ENCODE measurements at regions not wholly inside any gene's neighbourhood (a gene's known extent, or its start where the extent isn't known, plus 50 kb on each side); places are given as distances from the start of the nearest gene placed in this dataset.

- FAIRE-seq (no peak), DNase-seq (ENCODE audit: low spot score) (no peak)
Observed at GRCh38 chr3:106209482-106209881, 340.7 kb upstream of the CBLB start.

DNA sequence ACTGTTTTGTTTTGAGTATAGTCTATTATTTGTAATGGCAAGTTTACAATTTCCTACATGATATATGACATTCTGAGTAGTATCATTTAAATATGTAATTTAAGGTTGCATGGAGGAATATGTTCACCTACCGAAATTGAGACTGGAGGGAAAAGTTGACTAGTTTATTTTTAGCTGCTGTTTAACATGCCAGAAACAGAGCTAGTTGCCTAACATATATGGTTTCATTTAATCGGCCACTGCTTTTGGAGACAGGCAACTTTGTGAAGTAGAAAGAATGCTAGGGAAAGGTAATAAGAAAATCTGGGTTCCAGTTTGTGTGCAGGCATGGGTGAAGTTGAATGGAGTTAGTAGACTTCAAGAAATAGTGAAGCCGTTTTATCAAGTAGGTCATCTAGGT lies 342.1 kb upstream of the CBLB start:
- FAIRE-seq = no peak
- DNase-seq (ENCODE audit: low spot score) = no peak

DNA sequence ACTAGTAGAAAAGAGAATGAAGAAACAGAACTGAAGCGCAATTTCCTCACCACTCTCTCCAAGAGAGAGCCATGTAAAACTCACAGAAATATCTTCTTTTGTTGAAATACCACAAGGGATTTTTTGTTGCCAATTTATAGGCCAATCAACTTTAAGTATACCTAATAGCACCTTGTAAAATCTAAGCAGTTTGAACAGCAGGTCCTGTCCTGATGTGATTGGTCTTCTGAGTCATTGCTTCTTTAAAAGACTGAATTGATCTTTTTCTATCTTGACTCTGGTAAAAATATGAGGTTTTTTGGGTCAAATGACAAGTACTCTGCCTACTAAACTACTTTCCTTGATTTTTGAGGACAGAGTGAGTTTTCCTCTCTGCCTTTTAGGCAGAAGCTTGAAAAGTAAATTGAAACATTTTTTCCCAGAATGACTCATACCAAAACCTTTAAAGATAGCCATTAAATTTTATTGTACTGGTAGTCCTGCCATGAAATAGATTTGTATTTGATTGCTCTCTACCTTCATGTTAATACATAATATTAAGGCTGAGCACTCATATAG lies 343.9 kb upstream of the CBLB start:
- no peak for FAIRE-seq
- no peak for DNase-seq (ENCODE audit: low spot score)

GRCh38 chr3:106213954-106214353 lies 345.1 kb upstream of the CBLB start:
- DNase-seq (ENCODE audit: low spot score) (no peak), FAIRE-seq (no peak)

DNA sequence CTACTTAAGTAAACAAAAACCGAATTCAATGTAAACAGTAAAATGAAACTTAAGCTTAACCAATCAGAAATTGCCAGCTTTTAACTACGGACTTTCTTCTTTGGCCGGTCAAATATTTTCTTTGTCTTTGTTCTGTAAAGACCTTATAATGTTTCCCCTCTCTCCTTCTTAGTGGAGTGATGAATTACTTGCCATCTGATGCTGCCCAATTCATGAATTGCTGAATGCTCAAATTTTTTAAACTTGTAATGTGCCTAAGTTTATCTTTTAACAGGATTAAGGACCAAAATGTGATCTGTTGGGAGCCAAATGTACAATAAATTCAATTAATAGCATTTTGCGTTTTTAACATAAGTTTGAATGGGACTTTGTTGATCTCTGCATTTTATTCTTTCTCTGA lies 345.8 kb upstream of the CBLB start:
- FAIRE-seq (no peak), DNase-seq (ENCODE audit: low spot score) (no peak)

DNA sequence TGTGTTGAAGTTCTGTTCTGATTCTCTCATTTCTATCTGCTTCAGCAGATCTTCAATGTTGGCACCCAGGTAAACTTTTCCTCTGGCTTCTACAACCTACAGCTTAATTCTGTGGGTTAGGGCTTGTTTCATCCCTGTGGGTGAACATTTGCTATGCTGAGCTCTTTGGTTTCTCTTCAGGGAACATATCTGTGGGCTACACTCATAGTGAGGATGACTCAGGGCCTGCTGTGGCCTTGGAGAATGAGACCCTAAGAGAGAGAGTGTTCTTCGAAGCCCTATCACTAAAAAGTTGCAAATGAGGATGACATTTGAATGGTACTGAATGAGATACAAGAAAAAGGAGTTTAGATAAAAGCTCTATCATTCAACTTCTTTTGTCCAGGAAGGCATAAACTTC lies 346.2 kb upstream of the CBLB start:
- no peak for FAIRE-seq
- no peak for DNase-seq (ENCODE audit: low spot score)

GRCh38 chr3:106217745-106218144 lies 348.9 kb upstream of the CBLB start:
- FAIRE-seq (no peak), DNase-seq (ENCODE audit: low spot score) (no peak)

GRCh38 chr3:106227068-106227467 lies 358.3 kb upstream of the CBLB start:
- DNase-seq (ENCODE audit: low spot score) = no peak
- FAIRE-seq = no peak

- no peak for DNase-seq (ENCODE audit: low spot score)
- no peak for FAIRE-seq
Observed at GRCh38 chr3:106228271-106228670, 359.5 kb upstream of the CBLB start.

GRCh38 chr3:106229495-106230278 lies 360.9 kb upstream of the CBLB start:
- DNase-seq (ENCODE audit: low spot score) (no peak), FAIRE-seq (no peak)

- no peak for FAIRE-seq
- no peak for DNase-seq (ENCODE audit: low spot score)
Observed at GRCh38 chr3:106231086-106231485, 362.3 kb upstream of the CBLB start.

DNA sequence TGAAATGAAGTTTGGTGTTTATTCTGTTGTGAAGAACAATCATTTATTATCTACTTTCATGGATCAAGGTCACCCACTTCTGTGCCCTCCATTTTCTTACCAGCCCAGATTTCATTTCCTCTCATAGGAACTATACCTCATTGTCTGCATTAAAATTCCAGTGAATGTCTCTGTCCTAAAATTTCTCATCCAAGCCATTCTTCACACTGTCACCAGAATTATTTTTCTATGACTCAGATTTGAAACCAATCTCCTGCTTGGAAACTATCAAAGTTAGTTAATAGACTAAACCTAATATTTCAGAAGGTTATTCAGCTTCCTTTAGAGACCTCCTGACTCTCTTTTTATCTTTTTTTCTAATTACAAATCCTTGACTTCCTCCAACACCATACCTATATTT lies 364.1 kb upstream of the CBLB start:
- no peak for DNase-seq (ENCODE audit: low spot score)
- no peak for FAIRE-seq

- FAIRE-seq (peak; percentile 17), DNase-seq (ENCODE audit: low spot score) (no peak)
Observed at GRCh38 chr3:106239195-106239697, 370.4 kb upstream of the CBLB start.

- FAIRE-seq (no peak), DNase-seq (ENCODE audit: low spot score) (no peak)
Observed at GRCh38 chr3:106241593-106241992, 372.8 kb upstream of the CBLB start.

GRCh38 chr3:106242781-106243180 lies 374.0 kb upstream of the CBLB start:
- FAIRE-seq = no peak
- DNase-seq (ENCODE audit: low spot score) = no peak

DNA sequence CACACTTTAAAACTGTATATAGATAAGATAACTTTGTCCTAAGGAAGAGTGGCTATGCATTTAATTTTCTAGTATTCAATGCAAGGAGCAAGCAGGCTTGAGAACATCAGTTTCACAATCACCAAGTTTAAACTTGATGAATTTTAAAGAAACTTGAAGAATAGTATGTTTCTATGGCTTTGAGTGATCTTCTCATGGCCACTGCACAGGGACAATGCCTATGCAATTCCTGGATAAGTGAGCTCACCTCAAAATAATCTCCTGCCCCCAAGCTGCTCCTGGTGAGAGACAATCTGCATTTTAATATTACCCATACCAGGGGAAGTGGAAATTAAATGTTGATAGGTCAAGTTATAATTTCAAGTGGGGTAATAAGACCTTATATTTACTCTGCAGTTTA lies 376.6 kb upstream of the CBLB start:
- FAIRE-seq (no peak), DNase-seq (ENCODE audit: low spot score) (no peak)

DNA sequence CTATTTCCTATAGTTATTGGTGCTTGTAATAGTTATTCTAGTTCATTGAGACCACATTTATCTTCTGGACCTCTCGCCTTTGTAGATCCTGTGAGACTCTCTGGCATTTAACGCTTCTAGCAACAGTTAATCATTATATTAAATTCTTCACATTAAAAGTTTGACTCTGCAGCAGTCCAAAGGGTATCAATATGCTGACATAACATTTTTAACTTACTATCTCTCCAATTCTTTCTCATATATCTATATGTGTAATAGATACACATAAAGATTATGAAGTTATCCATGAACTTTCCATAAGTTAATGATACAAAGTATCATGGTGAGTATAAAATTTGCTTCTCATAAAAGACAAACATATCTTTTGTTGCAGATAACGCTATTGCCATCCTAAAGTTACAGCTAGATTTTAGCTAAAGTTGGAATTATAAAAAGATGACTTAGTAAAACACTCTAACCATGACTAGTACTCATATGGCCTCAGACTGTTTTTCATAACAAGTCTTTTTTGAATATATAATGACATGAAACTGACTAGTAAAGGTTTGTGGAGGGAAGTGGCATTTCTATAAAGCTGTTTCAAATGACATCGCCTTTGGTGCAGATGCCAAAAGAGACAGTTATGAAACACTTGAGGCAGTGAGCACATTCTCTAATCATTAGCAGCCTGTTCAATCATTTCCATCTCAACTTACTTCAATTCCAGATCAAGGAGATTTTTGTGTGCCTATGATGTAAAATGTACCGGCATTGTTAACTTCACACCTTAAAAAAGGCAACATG lies 379.3 kb upstream of the CBLB start:
- DNase-seq (ENCODE audit: low spot score) = no peak
- FAIRE-seq = no peak

- no peak for FAIRE-seq
- DNase-seq (ENCODE audit: low spot score) = no peak
Observed at GRCh38 chr3:106249159-106249558, 380.3 kb upstream of the CBLB start.

DNA sequence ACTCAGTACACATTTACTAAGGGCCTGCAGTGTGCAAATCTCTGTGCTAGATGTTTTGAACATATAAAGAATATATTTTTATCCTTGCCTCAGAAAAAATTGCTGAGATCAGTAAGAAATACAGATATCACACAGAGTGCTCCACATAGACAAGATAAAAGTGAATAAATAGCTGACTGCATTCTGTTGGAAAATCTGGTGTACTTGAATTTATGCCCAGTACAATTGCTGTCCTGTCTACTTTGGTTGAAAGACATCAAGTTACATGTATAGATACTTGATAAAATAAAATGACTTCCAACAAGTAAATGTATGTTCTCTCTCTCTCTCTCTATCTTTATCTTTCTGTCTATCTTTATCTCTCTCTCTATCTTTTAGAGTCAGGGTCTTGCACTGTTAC lies 381.2 kb upstream of the CBLB start:
- FAIRE-seq = no peak
- no peak for DNase-seq (ENCODE audit: low spot score)

DNA sequence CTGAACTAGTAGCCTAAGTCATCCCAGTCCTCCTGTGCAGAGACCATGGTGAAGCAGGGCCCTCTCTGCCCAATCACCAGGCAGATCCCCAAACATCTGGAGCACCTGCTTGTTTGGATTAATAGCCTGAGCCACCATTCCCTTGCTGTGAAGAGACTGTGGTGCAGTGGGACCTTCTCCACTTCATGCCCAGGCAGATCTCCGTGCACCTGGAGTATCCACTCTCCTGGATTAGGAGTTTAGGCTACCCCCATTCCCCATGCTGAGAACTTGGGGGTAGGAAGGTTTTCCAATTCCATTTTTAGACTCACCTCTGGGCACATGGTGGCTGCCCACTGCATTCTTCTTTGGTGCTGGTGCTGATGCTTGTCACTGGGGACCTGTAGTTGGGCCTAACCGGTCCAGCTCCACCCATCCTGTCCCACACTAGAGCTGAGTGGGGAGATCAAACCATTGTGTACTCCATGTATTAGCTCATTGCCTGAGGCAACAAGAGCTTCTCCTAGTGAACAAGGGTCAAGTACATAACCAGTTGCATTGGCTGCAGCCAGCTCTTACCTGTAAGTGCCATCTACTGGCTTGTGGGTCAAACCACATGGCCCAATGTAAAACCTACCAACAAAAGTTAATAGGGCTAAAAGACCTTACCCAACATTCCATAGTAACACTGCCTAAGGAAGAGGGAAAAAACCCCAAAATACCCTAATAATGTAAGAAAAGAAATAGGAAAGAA lies 382.5 kb upstream of the CBLB start:
- no peak for FAIRE-seq
- no peak for DNase-seq (ENCODE audit: low spot score)

DNA sequence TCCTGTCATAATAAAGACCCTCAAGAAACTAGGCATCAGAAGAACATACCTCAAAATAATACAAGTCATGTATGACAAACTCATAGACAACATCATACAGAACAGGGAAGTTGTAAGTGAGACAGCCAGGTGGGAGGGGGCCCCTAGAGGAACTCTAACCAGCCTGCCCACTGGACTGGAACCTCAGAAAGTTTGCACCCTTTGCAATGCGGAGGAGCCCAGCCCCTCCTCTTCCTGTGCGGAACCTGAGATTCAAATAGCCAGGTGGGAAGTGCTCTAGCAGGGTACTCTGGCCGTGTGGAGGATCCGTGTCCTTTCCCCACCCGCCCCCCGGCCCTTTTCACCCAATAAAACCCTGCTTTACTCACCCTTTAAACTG lies 387.0 kb upstream of the CBLB start:
- FAIRE-seq (no peak), DNase-seq (ENCODE audit: low spot score) (no peak)
